Panc1 (cell line): ENCODE measurements at regions not wholly inside any gene's neighbourhood (a gene's known extent, or its start where the extent isn't known, plus 50 kb on each side); places are given as distances from the start of the nearest gene placed in this dataset.

Experiments
- POLR2AphosphoS5 ChIP-seq: IDR thresholded peaks from 2 replicates; pipeline ENCODE4 v1.6.1; 2012; ENCODE audit warnings: mild to moderate bottlenecking, low read depth, low read length, moderate library complexity
- SIN3A ChIP-seq: IDR thresholded peaks from 2 replicates; pipeline ENCODE4 v1.6.1; 2012; ENCODE audit warnings: low read depth, mild to moderate bottlenecking, low read length, moderate library complexity, borderline replicate concordance; ENCODE audit not compliant: insufficient read depth
- TF ChIP-seq, protein P1 (sequence below): fragments of 450-650 bp; IDR thresholded peaks from 2 replicates; pipeline ENCODE4 v1.5.1; 2017; ENCODE audit warnings: mild to moderate bottlenecking
- TF ChIP-seq, protein P2 (sequence below), 2 experiments: IDR thresholded peaks; 2 replicates each; pipeline ENCODE4 v1.6.1; 2011 to 2012; ENCODE audit warnings: low read depth in 2 of 2, control low read depth in 1 of 2, low read length in 1 of 2, mild to moderate bottlenecking in 1 of 2, moderate library complexity in 1 of 2; ENCODE audit not compliant: insufficient read depth in 1 of 2

DNA sequence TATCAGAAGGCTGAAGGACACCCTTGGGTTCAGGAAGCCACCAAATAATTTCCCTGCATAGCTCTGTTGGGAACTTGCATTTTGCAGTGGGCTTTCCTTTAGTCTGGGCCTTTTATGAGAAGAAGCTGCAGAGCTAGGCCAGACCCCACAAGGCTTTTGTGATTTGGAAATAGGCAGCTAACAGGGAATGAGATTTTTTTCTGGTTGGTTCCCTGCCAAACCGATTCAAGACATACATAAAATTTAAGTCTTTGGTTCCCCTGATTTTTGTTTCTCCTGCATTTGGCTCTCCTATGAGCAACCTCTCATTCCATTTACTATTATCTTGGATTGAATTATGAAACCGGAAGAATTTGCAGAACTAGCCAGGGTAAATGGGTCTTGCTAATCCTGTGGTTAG lies 81.5 kb upstream of the PTCH1 start:
- TF ChIP-seq, protein P1, sequence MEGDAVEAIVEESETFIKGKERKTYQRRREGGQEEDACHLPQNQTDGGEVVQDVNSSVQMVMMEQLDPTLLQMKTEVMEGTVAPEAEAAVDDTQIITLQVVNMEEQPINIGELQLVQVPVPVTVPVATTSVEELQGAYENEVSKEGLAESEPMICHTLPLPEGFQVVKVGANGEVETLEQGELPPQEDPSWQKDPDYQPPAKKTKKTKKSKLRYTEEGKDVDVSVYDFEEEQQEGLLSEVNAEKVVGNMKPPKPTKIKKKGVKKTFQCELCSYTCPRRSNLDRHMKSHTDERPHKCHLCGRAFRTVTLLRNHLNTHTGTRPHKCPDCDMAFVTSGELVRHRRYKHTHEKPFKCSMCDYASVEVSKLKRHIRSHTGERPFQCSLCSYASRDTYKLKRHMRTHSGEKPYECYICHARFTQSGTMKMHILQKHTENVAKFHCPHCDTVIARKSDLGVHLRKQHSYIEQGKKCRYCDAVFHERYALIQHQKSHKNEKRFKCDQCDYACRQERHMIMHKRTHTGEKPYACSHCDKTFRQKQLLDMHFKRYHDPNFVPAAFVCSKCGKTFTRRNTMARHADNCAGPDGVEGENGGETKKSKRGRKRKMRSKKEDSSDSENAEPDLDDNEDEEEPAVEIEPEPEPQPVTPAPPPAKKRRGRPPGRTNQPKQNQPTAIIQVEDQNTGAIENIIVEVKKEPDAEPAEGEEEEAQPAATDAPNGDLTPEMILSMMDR, result no peak
- TF ChIP-seq POLR2AphosphoS5 (no peak), SIN3A (no peak)
- TF ChIP-seq, protein P2, sequence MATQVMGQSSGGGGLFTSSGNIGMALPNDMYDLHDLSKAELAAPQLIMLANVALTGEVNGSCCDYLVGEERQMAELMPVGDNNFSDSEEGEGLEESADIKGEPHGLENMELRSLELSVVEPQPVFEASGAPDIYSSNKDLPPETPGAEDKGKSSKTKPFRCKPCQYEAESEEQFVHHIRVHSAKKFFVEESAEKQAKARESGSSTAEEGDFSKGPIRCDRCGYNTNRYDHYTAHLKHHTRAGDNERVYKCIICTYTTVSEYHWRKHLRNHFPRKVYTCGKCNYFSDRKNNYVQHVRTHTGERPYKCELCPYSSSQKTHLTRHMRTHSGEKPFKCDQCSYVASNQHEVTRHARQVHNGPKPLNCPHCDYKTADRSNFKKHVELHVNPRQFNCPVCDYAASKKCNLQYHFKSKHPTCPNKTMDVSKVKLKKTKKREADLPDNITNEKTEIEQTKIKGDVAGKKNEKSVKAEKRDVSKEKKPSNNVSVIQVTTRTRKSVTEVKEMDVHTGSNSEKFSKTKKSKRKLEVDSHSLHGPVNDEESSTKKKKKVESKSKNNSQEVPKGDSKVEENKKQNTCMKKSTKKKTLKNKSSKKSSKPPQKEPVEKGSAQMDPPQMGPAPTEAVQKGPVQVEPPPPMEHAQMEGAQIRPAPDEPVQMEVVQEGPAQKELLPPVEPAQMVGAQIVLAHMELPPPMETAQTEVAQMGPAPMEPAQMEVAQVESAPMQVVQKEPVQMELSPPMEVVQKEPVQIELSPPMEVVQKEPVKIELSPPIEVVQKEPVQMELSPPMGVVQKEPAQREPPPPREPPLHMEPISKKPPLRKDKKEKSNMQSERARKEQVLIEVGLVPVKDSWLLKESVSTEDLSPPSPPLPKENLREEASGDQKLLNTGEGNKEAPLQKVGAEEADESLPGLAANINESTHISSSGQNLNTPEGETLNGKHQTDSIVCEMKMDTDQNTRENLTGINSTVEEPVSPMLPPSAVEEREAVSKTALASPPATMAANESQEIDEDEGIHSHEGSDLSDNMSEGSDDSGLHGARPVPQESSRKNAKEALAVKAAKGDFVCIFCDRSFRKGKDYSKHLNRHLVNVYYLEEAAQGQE (IDR thresholded peaks at IDR 0.05; ENCODE audit: insufficient read depth in 1 of 2, low read depth in 2 of 2, low read length in 1 of 2), result no peak
